NOMO-1 treated with DMSO at 0.1 percent for 48 hours (cell line): ENCODE measurements at regions not wholly inside any gene's neighbourhood (a gene's known extent, or its start where the extent isn't known, plus 50 kb on each side); places are given as distances from the start of the nearest gene placed in this dataset.
"Not testable (repeated sequence)": the region's sequence is repeated elsewhere in the genome, so short reads cannot be mapped to it uniquely, and the experiment has no call there.

ENCODE experiments used
- DNase-seq: peaks from one replicate; lab custom pipeline; 2025; ENCODE audit not compliant: unreplicated experiment; lab: John Stamatoyannopoulos, UW

- peak; percentile 99 for DNase-seq
Observed at GRCh38 chr5:50501491-50502228, 60.6 kb upstream of the EMB start.

DNA sequence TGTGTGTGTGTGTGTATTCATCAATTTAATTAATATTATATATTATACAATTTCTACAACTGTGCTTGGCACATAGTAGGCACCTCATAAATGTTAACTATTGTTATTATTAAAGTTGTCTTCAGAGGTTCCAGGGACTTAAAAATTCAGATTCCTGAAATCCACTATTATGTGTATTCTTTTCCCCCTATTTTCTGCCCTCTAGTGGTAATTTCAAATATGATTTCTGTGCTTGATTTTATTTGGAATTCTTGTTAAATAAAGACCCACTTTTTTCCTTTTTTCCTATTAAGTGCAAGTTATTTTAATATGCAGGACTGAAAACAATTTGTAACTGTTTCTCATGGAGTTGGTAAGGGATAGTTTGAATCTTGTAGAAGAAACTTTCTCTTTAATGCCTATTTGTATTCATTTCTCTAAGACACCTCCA lies 72.0 kb upstream of the EMB start:
- not testable (repeated sequence) for DNase-seq

DNA sequence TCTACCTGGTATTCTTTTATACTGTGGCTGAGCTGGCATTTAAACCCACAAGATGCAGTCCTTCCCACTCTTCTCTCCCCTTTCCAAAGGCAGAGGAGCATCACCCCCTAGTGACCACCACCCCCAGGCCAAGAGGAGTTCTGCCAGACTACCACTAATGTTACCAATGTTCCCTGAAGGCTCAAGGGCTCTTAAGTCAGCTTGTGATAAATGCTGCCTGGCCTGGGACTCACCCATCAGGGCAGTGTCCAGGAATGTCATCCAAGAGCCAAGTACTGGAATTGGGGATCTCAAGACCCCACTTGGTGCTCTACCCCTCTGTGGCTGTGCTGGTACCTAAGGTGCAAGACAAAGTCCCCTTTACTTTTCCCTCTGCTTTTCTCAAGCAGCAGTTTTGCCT lies 80.0 kb upstream of the EMB start:
- not testable (repeated sequence) for DNase-seq

- DNase-seq = not testable (repeated sequence)
Observed at GRCh38 chr5:50527514-50528060, 86.5 kb upstream of the EMB start.

- DNase-seq = no peak
Observed at GRCh38 chr5:50535393-50535792, 94.3 kb upstream of the EMB start.

GRCh38 chr5:50537534-50537933 lies 96.4 kb upstream of the EMB start:
- peak; percentile 57 for DNase-seq

GRCh38 chr5:50547303-50547702 lies 106.2 kb upstream of the EMB start:
- peak; percentile 98 for DNase-seq

GRCh38 chr5:50550267-50550666 lies 109.2 kb upstream of the EMB start:
- no peak for DNase-seq

DNA sequence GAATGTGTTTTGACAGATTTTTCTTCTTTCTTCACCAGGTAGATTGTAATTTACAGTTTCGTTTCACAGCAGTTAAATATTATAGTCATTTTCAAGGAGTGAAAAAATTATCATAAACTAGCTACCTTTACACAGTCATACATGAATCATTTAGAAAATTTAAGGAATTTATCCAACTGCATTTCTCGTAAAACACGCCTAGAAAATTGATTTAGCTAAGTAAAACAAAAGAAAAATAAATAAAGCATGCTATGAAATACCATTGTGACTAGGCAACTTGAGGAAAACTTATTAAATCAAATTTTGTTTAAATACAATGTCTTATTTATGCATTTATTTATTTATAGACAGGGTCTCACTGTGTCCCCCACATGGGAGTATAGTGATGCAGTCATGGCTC lies 109.9 kb upstream of the EMB start:
- no peak for DNase-seq

GRCh38 chr5:50553560-50553984 lies 112.5 kb upstream of the EMB start:
- peak; percentile 46 for DNase-seq

GRCh38 chr5:50558640-50559039 lies 107.8 kb upstream of the PARP8 start:
- not testable (repeated sequence) for DNase-seq

DNA sequence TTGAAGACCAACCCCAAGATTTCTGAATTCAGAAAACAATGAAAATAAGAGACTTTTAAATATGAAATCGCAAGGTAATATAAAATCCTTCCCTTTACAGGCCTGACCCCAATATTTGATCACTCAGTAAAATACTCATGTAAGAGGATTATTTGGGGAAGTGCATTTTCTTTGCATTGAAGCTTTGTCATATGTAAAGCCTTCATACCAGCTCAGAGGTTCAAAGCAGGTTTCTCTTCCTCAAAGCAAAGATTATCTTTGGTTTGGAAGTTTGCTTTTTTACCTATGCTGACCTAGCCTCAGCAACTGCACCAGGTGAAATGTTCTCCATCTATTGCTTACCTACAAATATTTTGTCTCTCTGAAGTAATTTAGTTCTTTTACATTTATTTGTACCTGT lies 106.5 kb upstream of the PARP8 start:
- peak; percentile 79 for DNase-seq

GRCh38 chr5:50562694-50563093 lies 103.7 kb upstream of the PARP8 start:
- no peak for DNase-seq

- no peak for DNase-seq
Observed at GRCh38 chr5:50564079-50564478, 102.4 kb upstream of the PARP8 start.

- no peak for DNase-seq
Observed at GRCh38 chr5:50564558-50564957, 101.9 kb upstream of the PARP8 start.

GRCh38 chr5:50574121-50574520 lies 92.3 kb upstream of the PARP8 start:
- DNase-seq = no peak

GRCh38 chr5:50575740-50576139 lies 90.7 kb upstream of the PARP8 start:
- DNase-seq = no peak

DNA sequence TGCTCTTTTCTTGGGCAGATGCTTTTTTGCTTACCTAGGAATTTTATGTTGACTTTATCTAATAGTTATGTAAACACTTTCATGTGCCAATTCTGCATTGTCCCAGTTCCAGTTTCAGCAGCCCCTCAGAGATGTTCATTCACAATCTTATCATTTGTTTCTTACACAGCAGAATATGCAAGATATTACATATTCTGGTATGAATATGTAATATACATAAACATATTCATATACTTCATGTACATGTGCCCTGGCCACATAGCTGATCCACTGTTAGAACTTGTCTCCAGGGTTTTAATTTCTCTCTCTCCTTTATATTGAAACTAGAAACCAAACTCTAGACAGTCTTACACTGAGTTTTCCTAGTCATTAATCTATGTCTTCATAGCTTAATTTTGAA lies 90.2 kb upstream of the PARP8 start:
- no peak for DNase-seq

- peak; percentile 42 for DNase-seq
Observed at GRCh38 chr5:50576686-50577256, 89.7 kb upstream of the PARP8 start.

DNA sequence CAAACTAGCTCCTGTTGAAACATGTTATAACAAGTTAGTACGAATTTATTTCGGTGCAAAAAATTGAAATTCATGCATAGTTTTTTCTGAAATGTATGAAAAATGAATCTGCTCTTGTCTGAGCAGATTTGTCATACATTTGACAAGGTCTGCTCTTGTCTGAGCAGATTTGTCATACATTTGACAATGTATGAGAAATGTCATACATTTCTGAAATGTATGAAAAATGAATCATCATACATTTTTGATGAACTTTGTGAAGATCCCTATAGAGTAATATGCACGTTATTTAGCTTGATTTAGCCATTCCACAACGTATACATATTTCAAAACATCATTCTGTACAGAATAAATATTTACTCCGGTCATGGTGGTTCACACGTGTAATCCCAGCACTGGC lies 85.9 kb upstream of the PARP8 start:
- no peak for DNase-seq

GRCh38 chr5:50581845-50582244 lies 84.6 kb upstream of the PARP8 start:
- DNase-seq = not testable (repeated sequence)

GRCh38 chr5:50582699-50583098 lies 83.7 kb upstream of the PARP8 start:
- DNase-seq = no peak
